Stimulated activated CD4-positive, alpha-beta T cell treated with anti-CD3 and anti-CD28 coated beads, Interleukin-15, amount 100 ng/mL, for 48 hours (primary cell): ENCODE measurements at regions not wholly inside any gene's neighbourhood (a gene's known extent, or its start where the extent isn't known, plus 50 kb on each side); places are given as distances from the start of the nearest gene placed in this dataset.
"Not testable (repeated sequence)": the region's sequence is repeated elsewhere in the genome, so short reads cannot be mapped to it uniquely, and the experiment has no call there.

ENCODE experiments used
- DNase-seq, 2 donors: peaks; one replicate each; pipeline ENCODE4 v3.0.0-alpha.2; 2020; ENCODE audit warnings: low read depth in 2 of 2

GRCh38 chr1:234763367-234763766, 153.4 kb upstream of the IRF2BP2 start:
- DNase-seq = no peak

- DNase-seq = not testable (repeated sequence)
Measured at GRCh38 chr1:234762127-234762526, 152.1 kb upstream of the IRF2BP2 start.

GRCh38 chr1:234760303-234760723, 150.3 kb upstream of the IRF2BP2 start:
- no peak for DNase-seq

- DNase-seq = no peak
Measured at GRCh38 chr1:234759888-234760287, 149.9 kb upstream of the IRF2BP2 start.

DNA sequence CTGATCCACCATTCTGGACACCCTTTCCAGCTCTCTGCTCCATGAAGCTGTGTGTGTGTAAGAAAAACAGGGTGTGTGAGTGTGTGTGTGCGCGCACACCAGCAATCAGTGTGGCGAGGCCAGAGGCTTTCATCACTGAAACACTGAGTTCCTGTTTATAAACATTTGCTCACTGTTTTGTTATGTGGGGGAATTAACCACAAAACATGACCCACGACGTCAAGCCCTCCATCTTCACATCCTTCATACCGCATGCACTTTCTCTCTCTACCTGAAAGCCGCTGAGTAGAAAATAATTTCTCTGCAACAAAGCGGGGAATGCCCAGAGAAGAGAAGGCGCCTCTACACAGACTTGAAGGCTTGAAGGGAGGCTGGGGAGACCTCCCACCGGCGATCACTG, 148.9 kb upstream of the IRF2BP2 start:
- DNase-seq = no peak

- no peak for DNase-seq
Measured at GRCh38 chr1:234756857-234757256, 146.9 kb upstream of the IRF2BP2 start.

GRCh38 chr1:234756066-234756774, 146.2 kb upstream of the IRF2BP2 start:
- DNase-seq = no peak

DNA sequence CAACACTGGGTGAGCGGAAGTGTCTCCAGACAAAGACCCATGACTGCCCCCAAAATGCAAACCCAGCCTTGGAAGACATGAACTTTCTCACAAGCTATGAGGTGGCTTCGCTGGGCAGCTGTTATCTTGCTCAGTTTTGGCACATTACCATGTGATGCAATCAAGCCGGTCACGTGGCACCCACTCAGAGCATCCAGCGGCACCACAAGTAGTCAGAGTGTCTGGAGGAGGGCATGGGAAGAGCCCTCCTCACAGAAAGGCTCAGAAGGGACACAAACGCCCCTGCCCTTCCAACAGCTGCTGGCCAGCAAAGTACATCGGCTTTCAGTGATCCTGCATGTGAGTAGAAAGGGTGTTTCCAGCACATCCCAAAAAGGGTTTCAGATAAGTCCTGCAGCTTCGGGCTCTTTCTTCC, 145.5 kb upstream of the IRF2BP2 start:
- DNase-seq = no peak

DNA sequence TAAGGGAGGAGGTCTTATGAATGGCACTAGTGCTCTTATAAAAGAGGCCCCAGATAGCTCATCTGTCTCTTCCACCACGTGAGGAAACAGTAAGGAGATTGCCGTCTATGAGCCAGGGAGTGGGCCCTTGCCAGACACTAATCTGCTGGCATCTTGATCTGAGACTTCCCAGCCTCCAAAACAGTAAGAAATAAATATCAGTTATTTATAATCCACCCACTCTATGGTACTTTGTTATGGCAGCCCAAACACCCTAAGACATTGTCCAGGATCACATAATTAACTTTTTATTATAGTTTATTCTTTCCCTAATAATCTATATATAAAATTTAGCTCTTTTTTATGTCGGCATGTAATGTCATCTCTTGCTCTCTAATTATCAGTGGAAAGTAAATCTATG, 144.0 kb upstream of the IRF2BP2 start:
- no peak for DNase-seq

DNA sequence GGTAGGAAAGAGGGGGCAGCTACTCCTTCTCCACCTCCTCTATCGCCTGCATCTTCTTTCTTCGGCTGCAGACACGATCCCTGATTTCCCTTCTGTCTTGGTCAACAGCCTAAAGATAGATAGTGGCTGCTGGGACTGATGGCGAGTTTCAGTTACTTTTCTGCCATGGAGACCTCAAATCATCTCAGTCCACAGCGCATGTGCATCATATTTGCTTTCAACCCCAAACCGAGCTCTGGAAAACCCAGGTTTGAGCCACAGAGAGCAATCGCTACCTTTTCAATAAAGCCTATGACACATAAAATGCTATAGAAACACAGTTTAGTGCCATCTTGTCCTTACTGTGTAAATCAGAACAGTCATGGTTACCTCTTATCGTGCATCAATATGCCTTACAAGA, 142.9 kb upstream of the IRF2BP2 start:
- DNase-seq = no peak

DNA sequence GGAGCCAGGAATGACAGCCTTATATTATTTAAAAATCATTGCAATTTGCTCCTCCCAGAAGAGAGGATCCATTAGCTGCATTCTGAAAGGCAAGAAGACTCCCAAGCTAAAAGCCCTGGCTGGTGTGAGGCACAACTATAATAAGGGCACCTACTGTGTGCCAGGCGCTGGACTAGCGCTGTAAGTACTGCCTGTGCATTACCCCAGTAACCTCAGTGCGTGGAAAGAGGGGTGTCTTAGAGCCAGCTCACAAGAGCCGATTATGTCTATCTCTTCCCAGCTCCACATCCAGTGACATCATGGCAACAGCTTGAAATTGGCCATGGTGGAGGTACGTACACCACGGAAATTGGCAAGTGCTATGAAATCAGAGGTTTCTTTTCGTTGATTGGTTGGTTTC, 141.7 kb upstream of the IRF2BP2 start:
- no peak for DNase-seq

- DNase-seq = no peak
Measured at GRCh38 chr1:234750922-234751627, 141.1 kb upstream of the IRF2BP2 start.

GRCh38 chr1:234748713-234749112, 138.7 kb upstream of the IRF2BP2 start:
- DNase-seq = no peak

- DNase-seq = no peak
Measured at GRCh38 chr1:234748066-234748465, 138.1 kb upstream of the IRF2BP2 start.

- DNase-seq = no peak
Measured at GRCh38 chr1:234746798-234747196, 136.8 kb upstream of the IRF2BP2 start.

GRCh38 chr1:234745844-234746797, 136.1 kb upstream of the IRF2BP2 start:
- DNase-seq = no peak

DNA sequence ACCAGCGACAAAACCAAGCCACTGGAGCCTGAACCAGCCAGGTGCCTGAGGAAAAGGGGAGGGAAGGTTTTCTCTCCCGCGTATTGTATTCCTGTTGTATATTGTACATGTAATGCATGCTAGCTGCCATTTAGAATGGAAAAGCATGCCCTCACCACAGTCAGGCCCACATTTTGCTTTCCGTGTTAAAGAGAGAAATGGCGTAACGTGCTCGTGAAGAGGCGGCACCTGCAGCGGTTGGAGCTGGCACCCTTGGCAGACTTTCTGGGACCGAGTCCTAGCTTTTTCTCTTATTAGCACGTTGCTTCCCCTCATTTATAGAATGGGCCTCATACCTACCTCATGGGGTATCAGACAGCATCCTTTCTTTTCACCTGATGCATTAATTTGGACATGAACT, 135.3 kb upstream of the IRF2BP2 start:
- no peak for DNase-seq

GRCh38 chr1:234743791-234744611, 134.0 kb upstream of the IRF2BP2 start:
- no peak for DNase-seq

DNA sequence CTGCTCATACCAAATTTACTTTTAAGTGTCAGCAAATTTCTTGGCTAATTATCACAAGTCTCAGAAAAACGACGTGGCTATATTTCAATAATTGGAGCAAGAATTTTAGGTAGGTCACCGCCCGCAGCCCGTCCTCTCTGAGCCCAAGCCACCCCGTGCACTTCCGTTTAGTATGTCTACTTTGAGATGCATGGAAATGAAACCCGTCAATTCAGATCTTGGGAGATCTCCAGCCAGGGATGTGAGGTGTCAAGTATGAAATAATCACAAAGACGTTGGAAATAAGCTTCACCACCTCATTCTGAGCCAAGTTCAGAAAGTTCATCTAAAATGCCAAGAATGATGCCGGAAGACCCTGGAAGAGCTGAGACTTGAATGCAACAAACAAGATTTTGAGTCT, 132.6 kb upstream of the IRF2BP2 start:
- DNase-seq = no peak

GRCh38 chr1:234737967-234738314, 128.0 kb upstream of the IRF2BP2 start:
- no peak for DNase-seq

DNA sequence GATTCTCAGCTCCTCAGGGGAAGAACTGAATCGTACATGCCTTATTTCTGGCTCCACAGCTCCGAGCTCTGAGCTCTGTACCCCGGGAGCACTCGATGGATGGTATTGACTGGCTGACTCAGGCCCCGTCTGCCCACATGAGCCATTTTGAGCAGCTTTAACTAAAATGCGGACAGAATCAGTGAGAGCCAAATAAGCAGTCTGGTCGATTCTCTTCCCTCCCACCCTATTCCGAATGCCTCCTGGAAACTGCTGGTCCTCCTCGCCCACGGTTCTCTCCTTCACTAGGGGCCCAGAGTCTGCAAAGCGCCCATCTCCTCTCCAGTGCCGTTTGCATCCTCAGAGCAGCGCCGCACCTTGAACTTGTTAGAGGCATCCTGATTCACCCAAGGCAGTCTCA, 125.9 kb upstream of the IRF2BP2 start:
- DNase-seq = no peak

- DNase-seq = no peak
Measured at GRCh38 chr1:234735476-234735875, 125.5 kb upstream of the IRF2BP2 start.
